GM18507 (cell line): ENCODE measurements at regions not wholly inside any gene's neighbourhood (a gene's known extent, or its start where the extent isn't known, plus 50 kb on each side); places are given as distances from the start of the nearest gene placed in this dataset.
"Not testable (repeated sequence)": the region's sequence is repeated elsewhere in the genome, so short reads cannot be mapped to it uniquely, and the experiment has no call there.

Experiments used
- DNase-seq: peaks from one replicate; pipeline ENCODE4 v3.0.0; 2011; ENCODE audit warnings: low read depth; ENCODE audit not compliant: insufficient read length; ENCODE audit errors: extremely low spot score
- FAIRE-seq: peaks from 2 replicates; lab custom pipeline; 2011; peaks lifted over from hg19 to GRCh38; lab: Jason Lieb, UNC

GRCh38 chr4:38449506-38450174, 214.4 kb upstream of the KLF3 start:
- no peak for FAIRE-seq
- no peak for DNase-seq

- DNase-seq (no peak), FAIRE-seq (peak; percentile 73)
These were observed 212.0 kb upstream of the KLF3 start for GRCh38 chr4:38452009-38452408.

- DNase-seq: no peak
- no peak for FAIRE-seq
These were observed 211.5 kb upstream of the KLF3 start for GRCh38 chr4:38452542-38452941.

- DNase-seq (no peak), FAIRE-seq (peak; percentile 71)
These were observed 210.6 kb upstream of the KLF3 start for GRCh38 chr4:38453253-38453881.

- DNase-seq: no peak
- FAIRE-seq: peak; percentile 12
These were observed 209.7 kb upstream of the KLF3 start for GRCh38 chr4:38454284-38454683.

GRCh38 chr4:38455092-38455862, 208.7 kb upstream of the KLF3 start:
- DNase-seq: no peak
- FAIRE-seq: peak; percentile 80

GRCh38 chr4:38456096-38456495, 207.9 kb upstream of the KLF3 start:
- FAIRE-seq (no peak), DNase-seq (no peak)

GRCh38 chr4:38461342-38461741, 202.7 kb upstream of the KLF3 start:
- DNase-seq (no peak), FAIRE-seq (no peak)

GRCh38 chr4:38462367-38463055, 201.5 kb upstream of the KLF3 start:
- DNase-seq: no peak
- FAIRE-seq: no peak

- DNase-seq (no peak), FAIRE-seq (no peak)
These were observed 200.6 kb upstream of the KLF3 start for GRCh38 chr4:38463268-38463958.

GRCh38 chr4:38464328-38464727, 199.7 kb upstream of the KLF3 start:
- peak; percentile 39 for FAIRE-seq
- no peak for DNase-seq

GRCh38 chr4:38466401-38466800, 197.6 kb upstream of the KLF3 start:
- DNase-seq: no peak
- FAIRE-seq: no peak

GRCh38 chr4:38467296-38467695, 196.7 kb upstream of the KLF3 start:
- DNase-seq: no peak
- no peak for FAIRE-seq

- DNase-seq (no peak), FAIRE-seq (no peak)
These were observed 195.6 kb upstream of the KLF3 start for GRCh38 chr4:38468339-38468866.

GRCh38 chr4:38469410-38469809, 194.6 kb upstream of the KLF3 start:
- DNase-seq: no peak

GRCh38 chr4:38470735-38471262, 193.2 kb upstream of the KLF3 start:
- no peak for FAIRE-seq

More at GRCh38 chr4:38469410-38469809, 194.6 kb upstream of the KLF3 start:
- no peak for FAIRE-seq

GRCh38 chr4:38482696-38483095, 181.3 kb upstream of the KLF3 start:
- no peak for FAIRE-seq
- DNase-seq: no peak

More at GRCh38 chr4:38470735-38471262, 193.2 kb upstream of the KLF3 start:
- DNase-seq: no peak

GRCh38 chr4:38483628-38484027, 180.4 kb upstream of the KLF3 start:
- not testable (repeated sequence) for DNase-seq, FAIRE-seq
